ENCODE measurements at regions not wholly inside any gene's neighbourhood (a gene's known extent, or its start where the extent isn't known, plus 50 kb on each side); places are given as distances from the start of the nearest gene placed in this dataset.

DNA sequence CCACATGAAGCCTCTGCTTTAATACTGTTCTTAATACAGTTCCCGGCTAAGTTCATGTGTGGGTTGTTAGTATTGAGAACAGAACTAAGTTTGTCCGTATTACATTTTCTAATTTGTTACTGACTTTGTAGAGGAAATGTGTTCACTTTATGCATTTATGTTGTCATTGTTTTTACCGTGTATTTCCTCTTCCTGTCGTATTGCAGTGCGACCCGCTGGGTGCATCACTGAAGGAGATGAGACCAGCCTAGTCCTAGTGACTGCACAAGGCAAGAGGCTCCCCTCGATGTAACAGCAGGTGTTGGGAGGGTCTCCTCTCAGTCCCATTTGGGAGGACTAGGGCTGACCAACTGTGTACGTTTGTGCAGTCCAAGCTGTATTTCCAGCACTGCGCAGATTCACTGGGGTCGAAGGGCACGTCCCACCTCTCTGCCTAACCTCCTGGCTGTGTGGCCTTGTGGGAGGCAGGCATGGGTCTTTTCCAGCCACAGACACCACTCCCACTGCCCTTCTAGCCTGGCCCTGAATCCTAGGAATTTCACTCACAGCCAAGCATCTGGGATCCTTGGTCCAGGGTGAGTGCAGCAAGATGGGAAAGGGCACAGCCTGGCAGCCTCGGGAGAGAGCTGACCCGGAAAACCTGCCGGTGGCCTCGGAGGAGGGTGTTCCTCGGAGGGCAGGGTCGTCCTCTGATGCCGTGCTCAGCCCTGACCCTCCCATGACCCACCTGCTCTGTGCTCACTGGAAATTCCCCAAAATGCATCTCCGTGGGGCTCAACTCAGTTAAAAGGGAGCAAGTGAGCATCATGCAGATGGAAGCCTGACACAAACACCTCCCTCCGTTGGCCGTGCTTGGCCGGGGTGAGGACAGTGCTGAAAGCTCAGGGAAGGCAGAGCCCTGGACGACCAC is 63.9 kb upstream of the FAM20C start:
- TF ChIP-seq POLR2AphosphoS5 (IDR thresholded peaks at IDR 0.05), result no peak
- TF ChIP-seq POLR2A (IDR thresholded peaks at IDR 0.05), result no peak
- TF ChIP-seq, protein P1, sequence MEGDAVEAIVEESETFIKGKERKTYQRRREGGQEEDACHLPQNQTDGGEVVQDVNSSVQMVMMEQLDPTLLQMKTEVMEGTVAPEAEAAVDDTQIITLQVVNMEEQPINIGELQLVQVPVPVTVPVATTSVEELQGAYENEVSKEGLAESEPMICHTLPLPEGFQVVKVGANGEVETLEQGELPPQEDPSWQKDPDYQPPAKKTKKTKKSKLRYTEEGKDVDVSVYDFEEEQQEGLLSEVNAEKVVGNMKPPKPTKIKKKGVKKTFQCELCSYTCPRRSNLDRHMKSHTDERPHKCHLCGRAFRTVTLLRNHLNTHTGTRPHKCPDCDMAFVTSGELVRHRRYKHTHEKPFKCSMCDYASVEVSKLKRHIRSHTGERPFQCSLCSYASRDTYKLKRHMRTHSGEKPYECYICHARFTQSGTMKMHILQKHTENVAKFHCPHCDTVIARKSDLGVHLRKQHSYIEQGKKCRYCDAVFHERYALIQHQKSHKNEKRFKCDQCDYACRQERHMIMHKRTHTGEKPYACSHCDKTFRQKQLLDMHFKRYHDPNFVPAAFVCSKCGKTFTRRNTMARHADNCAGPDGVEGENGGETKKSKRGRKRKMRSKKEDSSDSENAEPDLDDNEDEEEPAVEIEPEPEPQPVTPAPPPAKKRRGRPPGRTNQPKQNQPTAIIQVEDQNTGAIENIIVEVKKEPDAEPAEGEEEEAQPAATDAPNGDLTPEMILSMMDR (IDR thresholded peaks at IDR 0.05), result no peak
- TF ChIP-seq EP300 (IDR thresholded peaks at IDR 0.05), result no peak
